HEK293T (cell line): ENCODE measurements at regions not wholly inside any gene's neighbourhood (a gene's known extent, or its start where the extent isn't known, plus 50 kb on each side); places are given as distances from the start of the nearest gene placed in this dataset.

ENCODE experiments used
- BHLHE40 ChIP-seq: fragments of 450-650 bp; IDR thresholded peaks from 2 replicates; pipeline ENCODE4 v1.6.1; 2016; ENCODE audit warnings: mild to moderate bottlenecking, moderate library complexity, borderline replicate concordance
- ELF4 ChIP-seq: fragments of 450-650 bp; IDR thresholded peaks from 2 replicates; pipeline ENCODE4 v1.6.1; 2017; ENCODE audit warnings: antibody characterized with exemption
- FOXA1 ChIP-seq: fragments of 450-650 bp; IDR thresholded peaks from 2 replicates; pipeline ENCODE4 v1.6.1; 2016; ENCODE audit warnings: mild to moderate bottlenecking
- FOXK2 ChIP-seq: fragments of 450-650 bp; IDR thresholded peaks from 2 replicates; pipeline ENCODE4 v1.6.1; 2016; ENCODE audit warnings: mild to moderate bottlenecking
- FOXM1 ChIP-seq: fragments of 450-650 bp; IDR thresholded peaks from 2 replicates; pipeline ENCODE4 v1.6.1; 2017; ENCODE audit warnings: mild to moderate bottlenecking, borderline replicate concordance
- HDGF ChIP-seq: fragments of 450-650 bp; IDR thresholded peaks from 2 replicates; pipeline ENCODE4 v1.6.1; 2017; ENCODE audit warnings: antibody characterized with exemption, borderline replicate concordance
- L3MBTL2 ChIP-seq: fragments of 450-650 bp; conservative IDR thresholded peaks from 2 replicates; pipeline ENCODE4 v1.6.1; 2016; ENCODE audit warnings: mild to moderate bottlenecking
- LEF1 ChIP-seq: fragments of 450-650 bp; IDR thresholded peaks from 2 replicates; pipeline ENCODE4 v1.6.1; 2017; ENCODE audit warnings: mild to moderate bottlenecking, borderline replicate concordance
- NFRKB ChIP-seq: fragments of 450-650 bp; IDR thresholded peaks from 2 replicates; pipeline ENCODE4 v1.6.1; 2016; ENCODE audit warnings: mild to moderate bottlenecking, moderate library complexity
- SP1 ChIP-seq: fragments of 450-650 bp; IDR thresholded peaks from 2 replicates; pipeline ENCODE4 v1.6.1; 2017
- SUZ12 ChIP-seq: fragments of 450-650 bp; IDR thresholded peaks from 2 replicates; pipeline ENCODE4 v1.6.1; 2016; ENCODE audit warnings: mild to moderate bottlenecking
- TARDBP ChIP-seq: fragments of 450-650 bp; IDR thresholded peaks from 2 replicates; pipeline ENCODE4 v1.6.1; 2016
- ZNF384 ChIP-seq: fragments of 450-650 bp; IDR thresholded peaks from 2 replicates; pipeline ENCODE4 v1.6.1; 2016

- TF ChIP-seq FOXM1 (no peak), ELF4 (no peak), L3MBTL2 (no peak), HDGF (no peak), TARDBP (no peak), SUZ12 (no peak), NFRKB (no peak), SP1 (no peak), BHLHE40 (no peak), FOXA1 (no peak), LEF1 (no peak), FOXK2 (no peak), ZNF384 (no peak)
Observed at GRCh38 chr2:239774142-239774462, 251.0 kb downstream of the NDUFA10 start.
